ENCODE measurements at regions not wholly inside any gene's neighbourhood (a gene's known extent, or its start where the extent isn't known, plus 50 kb on each side); places are given as distances from the start of the nearest gene placed in this dataset.

- Histone ChIP-seq H3K9me2 (replicated peaks; ENCODE audit: insufficient read depth, low read length) (no peaks in the 10 kb centered on the region), H3K9ac (ENCODE audit: low read length) (no peak overlapping the region), H3K79me2 (ENCODE audit: low read length) (no peaks in the 10 kb centered on the region), H2AFZ (ENCODE audit: low read length) (no peak overlapping the region), H3K36me3 (replicated peaks; ENCODE audit: insufficient read depth, low read length) (no peaks in the 10 kb centered on the region), H3F3A (ENCODE audit: insufficient read depth, low read length) (no peaks in the 10 kb centered on the region), H3K4me2 (ENCODE audit: low read depth, low read length) (no peak overlapping the region), H3K27me3 (replicated peaks; ENCODE audit: insufficient read depth, low read length) (no peaks in the 10 kb centered on the region), H3K4me1 (ENCODE audit: low read length) (no peaks in the 10 kb centered on the region), H3K4me3 (ENCODE audit: low read length) (no peak overlapping the region), H3K9me3 (replicated peaks; ENCODE audit: insufficient read depth, low read length) (no peaks in the 10 kb centered on the region), H3K27ac (ENCODE audit: low read length) (no peak overlapping the region), H4K20me1 (ENCODE audit: insufficient read depth, low read length) (no peaks in the 10 kb centered on the region)
- DNase-seq: no peak
- TF ChIP-seq EZH2phosphoT487 (IDR thresholded peaks at IDR 0.05; ENCODE audit: low read length): no peak
Observed at GRCh38 chr15:69824877-69825406, 272.8 kb downstream of the TLE3 start.

GRCh38 chr15:69825941-69826818 is 271.5 kb downstream of the TLE3 start:
- no peaks in the 10 kb centered on the region for H3K36me3 ChIP-seq (replicated peaks; ENCODE audit: insufficient read depth, low read length)
- no peaks in the 10 kb centered on the region for H3K4me1 ChIP-seq (ENCODE audit: low read length)
- H3K9me2 ChIP-seq (replicated peaks; ENCODE audit: insufficient read depth, low read length): no peaks in the 10 kb centered on the region
- H4K20me1 ChIP-seq (ENCODE audit: insufficient read depth, low read length): no peaks in the 10 kb centered on the region
- H3K9me3 ChIP-seq (replicated peaks; ENCODE audit: insufficient read depth, low read length): no peaks in the 10 kb centered on the region
- H3K4me2 ChIP-seq (ENCODE audit: low read depth, low read length): no peak overlapping the region
- no peak overlapping the region for H3K27ac ChIP-seq (ENCODE audit: low read length)
- H3K27me3 ChIP-seq (replicated peaks; ENCODE audit: insufficient read depth, low read length): no peaks in the 10 kb centered on the region
- no peak overlapping the region for H3K9ac ChIP-seq (ENCODE audit: low read length)
- no peak for TF ChIP-seq EZH2 (optimal IDR thresholded peaks at IDR 0.05; ENCODE audit: low read depth, low read length)
- H3F3A ChIP-seq (ENCODE audit: insufficient read depth, low read length): no peaks in the 10 kb centered on the region
- DNase-seq: no peak
- H2AFZ ChIP-seq (ENCODE audit: low read length): no peak overlapping the region
- no peaks in the 10 kb centered on the region for H3K79me2 ChIP-seq (ENCODE audit: low read length)
- no peak overlapping the region for H3K4me3 ChIP-seq (ENCODE audit: low read length)

DNA sequence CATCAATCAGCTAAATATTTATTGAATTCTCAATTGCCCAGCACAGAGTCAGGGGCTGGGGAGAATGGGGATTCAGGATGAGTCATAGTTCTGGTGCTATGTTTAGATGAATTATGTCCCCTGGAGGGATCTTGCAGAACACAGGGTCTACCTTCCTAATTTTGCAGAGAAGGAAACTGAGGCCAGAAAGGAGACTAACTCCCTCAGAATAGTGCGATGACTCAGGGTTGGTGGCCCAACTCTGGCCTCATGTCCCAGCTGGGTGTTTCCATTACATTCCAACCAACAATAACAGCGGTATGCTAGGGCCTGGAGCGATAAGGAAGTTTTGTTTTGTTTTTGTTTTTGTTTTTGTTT is 270.9 kb downstream of the TLE3 start:
- no peak for TF ChIP-seq CTCF (IDR thresholded peaks at IDR 0.05; ENCODE audit: low read length)
- TF ChIP-seq EZH2phosphoT487 (IDR thresholded peaks at IDR 0.05; ENCODE audit: low read length): no peak
- no peak for TF ChIP-seq EZH2 (optimal IDR thresholded peaks at IDR 0.05; ENCODE audit: low read depth, low read length)
- H3K27me3 ChIP-seq (replicated peaks; ENCODE audit: insufficient read depth, low read length): no peaks in the 10 kb centered on the region
- no peak for DNase-seq
- H3K9me2 ChIP-seq (replicated peaks; ENCODE audit: insufficient read depth, low read length): no peaks in the 10 kb centered on the region
- H3F3A ChIP-seq (ENCODE audit: insufficient read depth, low read length): no peaks in the 10 kb centered on the region
- H3K4me1 ChIP-seq (ENCODE audit: low read length): no peaks in the 10 kb centered on the region
- no peak overlapping the region for H3K9ac ChIP-seq (ENCODE audit: low read length)
- no peaks in the 10 kb centered on the region for H3K36me3 ChIP-seq (replicated peaks; ENCODE audit: insufficient read depth, low read length)
- H2AFZ ChIP-seq (ENCODE audit: low read length): no peak overlapping the region
- H3K79me2 ChIP-seq (ENCODE audit: low read length): no peaks in the 10 kb centered on the region
- no peak overlapping the region for H3K4me3 ChIP-seq (ENCODE audit: low read length)
- no peak overlapping the region for H3K27ac ChIP-seq (ENCODE audit: low read length)
- no peaks in the 10 kb centered on the region for H4K20me1 ChIP-seq (ENCODE audit: insufficient read depth, low read length)
- no peak overlapping the region for H3K4me2 ChIP-seq (ENCODE audit: low read depth, low read length)
- no peaks in the 10 kb centered on the region for H3K9me3 ChIP-seq (replicated peaks; ENCODE audit: insufficient read depth, low read length)

DNA sequence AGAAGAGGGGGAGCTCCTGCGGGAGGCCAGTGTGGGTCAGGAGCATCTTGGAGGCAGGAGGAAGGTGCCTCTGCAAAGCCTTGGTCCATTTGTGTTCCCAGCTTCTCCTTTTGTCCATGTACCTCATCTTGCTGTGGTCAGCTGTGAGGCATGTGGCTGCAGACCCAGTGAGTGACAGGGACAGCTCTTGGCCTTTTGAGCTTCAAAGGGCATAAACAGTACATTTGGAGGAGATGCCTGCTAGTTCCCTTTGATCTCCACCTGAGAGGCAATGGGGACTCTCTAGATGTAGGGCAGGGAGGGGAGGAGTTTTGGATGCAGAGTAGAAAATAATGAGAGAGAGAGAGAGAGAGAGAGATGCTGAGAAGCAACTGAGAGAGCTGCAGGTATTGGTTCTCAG is 270.0 kb downstream of the TLE3 start:
- Histone ChIP-seq H3K36me3 (replicated peaks; ENCODE audit: insufficient read depth, low read length) (no peaks in the 10 kb centered on the region), H2AFZ (ENCODE audit: low read length) (no peak overlapping the region), H3F3A (ENCODE audit: insufficient read depth, low read length) (no peaks in the 10 kb centered on the region), H3K27ac (ENCODE audit: low read length) (no peak overlapping the region), H3K9me2 (replicated peaks; ENCODE audit: insufficient read depth, low read length) (no peaks in the 10 kb centered on the region), H4K20me1 (ENCODE audit: insufficient read depth, low read length) (no peaks in the 10 kb centered on the region), H3K9ac (ENCODE audit: low read length) (no peak overlapping the region), H3K4me3 (ENCODE audit: low read length) (no peak overlapping the region), H3K27me3 (replicated peaks; ENCODE audit: insufficient read depth, low read length) (no peaks in the 10 kb centered on the region), H3K4me2 (ENCODE audit: low read depth, low read length) (no peak overlapping the region), H3K4me1 (ENCODE audit: low read length) (no peaks in the 10 kb centered on the region), H3K79me2 (ENCODE audit: low read length) (no peaks in the 10 kb centered on the region), H3K9me3 (replicated peaks; ENCODE audit: insufficient read depth, low read length) (no peaks in the 10 kb centered on the region)
- TF ChIP-seq EZH2phosphoT487 (IDR thresholded peaks at IDR 0.05; ENCODE audit: low read length) (no peak), EZH2 (optimal IDR thresholded peaks at IDR 0.05; ENCODE audit: low read depth, low read length) (no peak), CTCF (IDR thresholded peaks at IDR 0.05; ENCODE audit: low read length) (no peak)
- DNase-seq: no peak

Data from MM.1S (cell line).